ENCODE measurements at regions not wholly inside any gene's neighbourhood (a gene's known extent, or its start where the extent isn't known, plus 50 kb on each side); places are given as distances from the start of the nearest gene placed in this dataset.

GRCh38 chr9:120338340-120338739 lies 241.6 kb downstream of the CDK5RAP2 start:
- ATAC-seq (ENCODE audit: low read depth in 2 of 2) (no peak), DNase-seq (no peak)
- Mint-ChIP-seq H3K4me3 (no peak overlapping the region), H3K27me3 (peaks cover 11 to 36% (median 21%) of the 10 kb centered on the region in 3 donors), H3K4me1 (no peaks in the 10 kb centered on the region), H3K9me3 (no peaks in the 10 kb centered on the region), H3K36me3 (no peaks in the 10 kb centered on the region), H3K27ac (no peak overlapping the region)

- DNase-seq (no peak), ATAC-seq (ENCODE audit: low read depth in 2 of 2) (no peak)
- Mint-ChIP-seq H3K36me3 (no peaks in the 10 kb centered on the region), H3K9me3 (no peaks in the 10 kb centered on the region), H3K27ac (no peak overlapping the region), H3K27me3 (peaks cover 12 to 36% (median 23%) of the 10 kb centered on the region in 3 donors), H3K4me3 (no peak overlapping the region), H3K4me1 (no peaks in the 10 kb centered on the region)
Observed at GRCh38 chr9:120337131-120337530, 242.8 kb downstream of the CDK5RAP2 start.

GRCh38 chr9:120336753-120337090 lies 243.2 kb downstream of the CDK5RAP2 start:
- Mint-ChIP-seq H3K9me3 (no peaks in the 10 kb centered on the region), H3K4me3 (no peak overlapping the region), H3K36me3 (no peaks in the 10 kb centered on the region), H3K4me1 (no peaks in the 10 kb centered on the region), H3K27ac (no peak overlapping the region), H3K27me3 (peaks cover 16 to 36% (median 26%) of the 10 kb centered on the region in 3 donors)
- ATAC-seq (ENCODE audit: low read depth in 2 of 2) (no peak), DNase-seq (no peak)

GRCh38 chr9:120336021-120336752 lies 243.8 kb downstream of the CDK5RAP2 start:
- Mint-ChIP-seq H3K9me3 (peaks cover 0 to 3% (median 0%) of the 10 kb centered on the region in 7 donors), H3K27me3 (peaks cover 22 to 36% (median 26%) of the 10 kb centered on the region in 3 donors), H3K36me3 (no peaks in the 10 kb centered on the region), H3K4me1 (no peaks in the 10 kb centered on the region), H3K4me3 (no peak overlapping the region), H3K27ac (no peak overlapping the region)
- ATAC-seq (ENCODE audit: low read depth in 2 of 2) (no peak), DNase-seq (no peak)

- Mint-ChIP-seq H3K9me3 (peaks cover 0 to 8% (median 0%) of the 10 kb centered on the region in 7 donors), H3K27ac (no peak overlapping the region), H3K36me3 (peaks cover 0 to 2% of the 10 kb centered on the region in 2 donors), H3K4me3 (no peak overlapping the region), H3K27me3 (peaks cover 11 to 20% (median 15%) of the 10 kb centered on the region in 3 donors), H3K4me1 (peaks cover 0 to 11% (median 0%) of the 10 kb centered on the region in 3 donors)
- ATAC-seq (ENCODE audit: low read depth in 2 of 2) (no peak), DNase-seq (no peak)
Observed at GRCh38 chr9:120331913-120332312, 248.1 kb downstream of the CDK5RAP2 start.

- H3K36me3 Mint-ChIP-seq, result peaks cover 0 to 13% of the 10 kb centered on the region in 2 donors
- H3K9me3 Mint-ChIP-seq, result peaks cover 0 to 10% (median 2%) of the 10 kb centered on the region in 7 donors
- peaks cover 17 to 24% (median 24%) of the 10 kb centered on the region in 3 donors for H3K27me3 Mint-ChIP-seq
- no peak overlapping the region for H3K27ac Mint-ChIP-seq
- H3K4me1 Mint-ChIP-seq, result peaks cover 0 to 11% (median 0%) of the 10 kb centered on the region in 3 donors
- H3K4me3 Mint-ChIP-seq, result no peak overlapping the region
- ATAC-seq (ENCODE audit: low read depth in 2 of 2) (no peak), DNase-seq (no peak)
Observed at GRCh38 chr9:120330031-120330430, 249.9 kb downstream of the CDK5RAP2 start.

- ATAC-seq (ENCODE audit: low read depth in 2 of 2) (no peak), DNase-seq (no peak)
- Mint-ChIP-seq H3K4me3 (no peak overlapping the region), H3K9me3 (peaks cover 0 to 10% (median 2%) of the 10 kb centered on the region in 7 donors), H3K4me1 (peaks cover 0 to 11% (median 0%) of the 10 kb centered on the region in 3 donors), H3K36me3 (peaks cover 0 to 13% of the 10 kb centered on the region in 2 donors), H3K27me3 (peaks cover 17 to 26% (median 20%) of the 10 kb centered on the region in 3 donors), H3K27ac (peak overlapping the region in 1 of 6 donors; percentile 30)
Observed at GRCh38 chr9:120327322-120327721, 252.6 kb downstream of the CDK5RAP2 start.

- Mint-ChIP-seq H3K4me1 (peaks cover 0 to 11% (median 0%) of the 10 kb centered on the region in 3 donors), H3K36me3 (peaks cover 0 to 13% of the 10 kb centered on the region in 2 donors), H3K4me3 (no peak overlapping the region), H3K27me3 (peaks cover 16 to 30% (median 17%) of the 10 kb centered on the region in 3 donors), H3K9me3 (peaks cover 0 to 10% (median 2%) of the 10 kb centered on the region in 7 donors), H3K27ac (peak overlapping the region in 1 of 6 donors; percentile 65)
- ATAC-seq (ENCODE audit: low read depth in 2 of 2) (no peak), DNase-seq (no peak)
Observed at GRCh38 chr9:120326049-120326693, 253.8 kb downstream of the CDK5RAP2 start.

- no peak overlapping the region for H3K4me3 Mint-ChIP-seq
- DNase-seq (no peak), ATAC-seq (ENCODE audit: low read depth in 2 of 2) (no peak)
- peaks cover 0 to 11% (median 0%) of the 10 kb centered on the region in 3 donors for H3K4me1 Mint-ChIP-seq
- H3K9me3 Mint-ChIP-seq, result peaks cover 0 to 10% (median 2%) of the 10 kb centered on the region in 7 donors
- peaks cover 0 to 13% of the 10 kb centered on the region in 2 donors for H3K36me3 Mint-ChIP-seq
- H3K27ac Mint-ChIP-seq, result peak overlapping the region in 1 of 6 donors; percentile 71
- peaks cover 13 to 33% (median 18%) of the 10 kb centered on the region in 3 donors for H3K27me3 Mint-ChIP-seq
Observed at GRCh38 chr9:120324996-120325642, 254.8 kb downstream of the CDK5RAP2 start.

GRCh38 chr9:120324461-120324860 lies 255.5 kb downstream of the CDK5RAP2 start:
- Mint-ChIP-seq H3K27ac (no peak overlapping the region), H3K9me3 (peaks cover 0 to 10% (median 2%) of the 10 kb centered on the region in 7 donors)

GRCh38 chr9:120323125-120323524 lies 256.8 kb downstream of the CDK5RAP2 start:
- H3K9me3 Mint-ChIP-seq, result peaks cover 0 to 10% (median 2%) of the 10 kb centered on the region in 7 donors
- H3K27me3 Mint-ChIP-seq, result peaks cover 13 to 50% (median 25%) of the 10 kb centered on the region in 3 donors
- peaks cover 0 to 7% (median 0%) of the 10 kb centered on the region in 3 donors for H3K4me1 Mint-ChIP-seq
- ATAC-seq (ENCODE audit: low read depth in 2 of 2), result no peak
- H3K27ac Mint-ChIP-seq, result no peak overlapping the region
- no peak for DNase-seq
- no peak overlapping the region for H3K4me3 Mint-ChIP-seq
- peaks cover 0 to 13% of the 10 kb centered on the region in 2 donors for H3K36me3 Mint-ChIP-seq

More at GRCh38 chr9:120324461-120324860, 255.5 kb downstream of the CDK5RAP2 start:
- DNase-seq (no peak), ATAC-seq (ENCODE audit: low read depth in 2 of 2) (no peak)
- Mint-ChIP-seq H3K27me3 (peaks cover 13 to 40% (median 18%) of the 10 kb centered on the region in 3 donors), H3K4me3 (no peak overlapping the region), H3K4me1 (peaks cover 0 to 11% (median 0%) of the 10 kb centered on the region in 3 donors), H3K36me3 (peaks cover 0 to 13% of the 10 kb centered on the region in 2 donors)

- ATAC-seq (ENCODE audit: low read depth in 2 of 2), result no peak
- Mint-ChIP-seq H3K36me3 (no peaks in the 10 kb centered on the region), H3K27me3 (peaks cover 4 to 41% (median 19%) of the 10 kb centered on the region in 3 donors), H3K4me3 (no peak overlapping the region), H3K27ac (no peak overlapping the region), H3K4me1 (no peaks in the 10 kb centered on the region), H3K9me3 (peaks cover 0 to 13% (median 0%) of the 10 kb centered on the region in 7 donors)
- DNase-seq, result no peak
Observed at GRCh38 chr9:120319452-120319851, 260.5 kb downstream of the CDK5RAP2 start.

- ATAC-seq (ENCODE audit: low read depth in 2 of 2), result no peak
- Mint-ChIP-seq H3K27me3 (peaks cover 0 to 33% (median 20%) of the 10 kb centered on the region in 3 donors), H3K4me3 (no peak overlapping the region), H3K4me1 (no peaks in the 10 kb centered on the region), H3K36me3 (no peaks in the 10 kb centered on the region), H3K27ac (no peak overlapping the region), H3K9me3 (peaks cover 0 to 32% (median 4%) of the 10 kb centered on the region in 7 donors)
- no peak for DNase-seq
Observed at GRCh38 chr9:120315154-120315553, 264.8 kb downstream of the CDK5RAP2 start.
